ENCODE measurements at regions not wholly inside any gene's neighbourhood (a gene's known extent, or its start where the extent isn't known, plus 50 kb on each side); places are given as distances from the start of the nearest gene placed in this dataset.

- TF ChIP-seq CTCF (IDR thresholded peaks at IDR 0.05) (no peak), POLR2A (IDR thresholded peaks at IDR 0.05) (no peak)
Observed at GRCh38 chr3:159497361-159497760, 491.3 kb upstream of the IL12A start.
